AG09319 (cell line): ENCODE measurements at regions not wholly inside any gene's neighbourhood (a gene's known extent, or its start where the extent isn't known, plus 50 kb on each side); places are given as distances from the start of the nearest gene placed in this dataset.
"Not testable (repeated sequence)": the region's sequence is repeated elsewhere in the genome, so short reads cannot be mapped to it uniquely, and the experiment has no call there.

ENCODE experiments used
- DNase-seq: peaks from one replicate; pipeline ENCODE4 v3.0.0-alpha.2; 2010; ENCODE audit warnings: low read depth; ENCODE audit errors: extremely low read depth
- CTCF ChIP-seq: IDR thresholded peaks from 2 replicates; pipeline ENCODE4 v1.5.1; 2011; ENCODE audit warnings: low read depth, mild to moderate bottlenecking, inconsistent platforms, low read length, moderate library complexity

- TF ChIP-seq CTCF = no peak
- no peak for DNase-seq
These were observed 124.4 kb upstream of the SP8 start for GRCh38 chr7:20911081-20911480.

- no peak for TF ChIP-seq CTCF
These were observed 127.2 kb upstream of the SP8 start for GRCh38 chr7:20913853-20914252.

GRCh38 chr7:20916311-20916710 lies 129.6 kb upstream of the SP8 start:
- TF ChIP-seq CTCF = no peak
- no peak for DNase-seq

More at GRCh38 chr7:20913853-20914252, 127.2 kb upstream of the SP8 start:
- no peak for DNase-seq

GRCh38 chr7:20917603-20918002 lies 130.9 kb upstream of the SP8 start:
- TF ChIP-seq CTCF = no peak

GRCh38 chr7:20918156-20918555 lies 131.5 kb upstream of the SP8 start:
- DNase-seq = no peak
- no peak for TF ChIP-seq CTCF

More at GRCh38 chr7:20917603-20918002, 130.9 kb upstream of the SP8 start:
- DNase-seq = no peak

DNA sequence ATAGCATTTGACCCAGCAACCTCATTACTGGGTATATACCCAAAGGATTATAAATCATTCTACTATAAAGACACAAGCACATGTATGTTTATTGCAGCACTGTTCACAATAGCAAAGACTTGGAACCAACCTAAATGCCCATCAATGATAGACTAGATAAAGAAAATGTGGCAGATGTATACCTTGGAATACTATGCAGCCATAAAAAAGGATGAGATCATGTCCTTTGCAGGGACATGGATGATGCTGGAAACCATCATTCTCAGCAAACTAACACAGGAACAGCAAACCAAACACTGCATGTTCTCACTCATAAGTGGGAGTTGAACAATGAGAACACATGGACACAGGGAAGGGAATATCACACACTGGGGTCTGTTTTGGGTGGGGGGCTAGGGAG lies 140.5 kb upstream of the SP8 start:
- DNase-seq = not testable (repeated sequence)

DNA sequence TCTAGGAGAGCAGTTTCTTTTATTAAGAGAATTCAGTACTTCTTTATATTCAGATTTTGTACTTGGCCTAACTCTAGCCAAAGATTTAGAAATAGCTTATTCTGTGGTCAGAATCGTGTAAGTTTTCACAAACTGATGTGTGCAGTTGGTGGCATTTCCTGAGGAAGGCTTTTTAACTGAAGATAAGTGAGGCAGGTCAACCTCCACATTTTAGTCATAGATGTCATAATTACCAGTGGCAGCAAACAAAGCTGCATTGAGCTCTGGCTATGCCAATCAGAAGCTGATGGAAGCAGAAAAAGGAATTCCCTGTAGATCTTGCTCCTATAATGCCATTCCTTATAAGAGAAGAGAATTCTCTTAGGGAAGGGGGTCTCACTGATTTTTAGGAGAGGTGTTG lies 141.3 kb upstream of the SP8 start:
- no peak for DNase-seq
- TF ChIP-seq CTCF = no peak

GRCh38 chr7:20929199-20929598 lies 142.5 kb upstream of the SP8 start:
- no peak for DNase-seq
- no peak for TF ChIP-seq CTCF
